HEK293T (cell line): ENCODE measurements at regions not wholly inside any gene's neighbourhood (a gene's known extent, or its start where the extent isn't known, plus 50 kb on each side); places are given as distances from the start of the nearest gene placed in this dataset.

Experiments used
- CTCF ChIA-PET: fragments of 350-600 bp; formaldehyde crosslinking; extraction: SDS; loops from one replicate; lab custom pipeline; 2021; ENCODE audit warnings: antibody characterized with exemption, inconsistent platforms; lab: Yijun Ruan, JAX
- POLR2A ChIA-PET: fragments of 350-600 bp; formaldehyde crosslinking; extraction: SDS; loops from one replicate; lab custom pipeline; 2020; ENCODE audit warnings: antibody characterized with exemption, inconsistent platforms; lab: Yijun Ruan, JAX
- DNase-seq: peaks from one replicate; pipeline ENCODE4 v3.0.0; 2012; ENCODE audit warnings: mixed read lengths; ENCODE audit errors: extremely low spot score
- ARNT ChIP-seq: fragments of 450-650 bp; IDR thresholded peaks from 2 replicates; pipeline ENCODE4 v1.6.1; 2017; ENCODE audit warnings: mild to moderate bottlenecking
- BHLHE40 ChIP-seq: fragments of 450-650 bp; IDR thresholded peaks from 2 replicates; pipeline ENCODE4 v1.6.1; 2016; ENCODE audit warnings: mild to moderate bottlenecking, moderate library complexity, borderline replicate concordance
- CTBP1 ChIP-seq: fragments of 450-650 bp; IDR thresholded peaks from 2 replicates; pipeline ENCODE4 v1.6.1; 2016; ENCODE audit warnings: borderline replicate concordance
- ELF4 ChIP-seq: fragments of 450-650 bp; IDR thresholded peaks from 2 replicates; pipeline ENCODE4 v1.6.1; 2017; ENCODE audit warnings: antibody characterized with exemption
- FOXA1 ChIP-seq: fragments of 450-650 bp; IDR thresholded peaks from 2 replicates; pipeline ENCODE4 v1.6.1; 2016; ENCODE audit warnings: mild to moderate bottlenecking
- FOXK2 ChIP-seq: fragments of 450-650 bp; IDR thresholded peaks from 2 replicates; pipeline ENCODE4 v1.6.1; 2016; ENCODE audit warnings: mild to moderate bottlenecking
- FOXM1 ChIP-seq: fragments of 450-650 bp; IDR thresholded peaks from 2 replicates; pipeline ENCODE4 v1.6.1; 2017; ENCODE audit warnings: mild to moderate bottlenecking, borderline replicate concordance
- HDGF ChIP-seq: fragments of 450-650 bp; IDR thresholded peaks from 2 replicates; pipeline ENCODE4 v1.6.1; 2017; ENCODE audit warnings: antibody characterized with exemption, borderline replicate concordance
- L3MBTL2 ChIP-seq: fragments of 450-650 bp; conservative IDR thresholded peaks from 2 replicates; pipeline ENCODE4 v1.6.1; 2016; ENCODE audit warnings: mild to moderate bottlenecking
- LEF1 ChIP-seq: fragments of 450-650 bp; IDR thresholded peaks from 2 replicates; pipeline ENCODE4 v1.6.1; 2017; ENCODE audit warnings: mild to moderate bottlenecking, borderline replicate concordance
- NFRKB ChIP-seq: fragments of 450-650 bp; IDR thresholded peaks from 2 replicates; pipeline ENCODE4 v1.6.1; 2016; ENCODE audit warnings: mild to moderate bottlenecking, moderate library complexity
- SP1 ChIP-seq: fragments of 450-650 bp; IDR thresholded peaks from 2 replicates; pipeline ENCODE4 v1.6.1; 2017
- SUZ12 ChIP-seq: fragments of 450-650 bp; IDR thresholded peaks from 2 replicates; pipeline ENCODE4 v1.6.1; 2016; ENCODE audit warnings: mild to moderate bottlenecking
- TARDBP ChIP-seq: fragments of 450-650 bp; IDR thresholded peaks from 2 replicates; pipeline ENCODE4 v1.6.1; 2016
- ZNF384 ChIP-seq: fragments of 450-650 bp; IDR thresholded peaks from 2 replicates; pipeline ENCODE4 v1.6.1; 2016
- TF ChIP-seq, protein P1 (sequence below): fragments of 450-650 bp; IDR thresholded peaks from 2 replicates; pipeline ENCODE4 v1.6.1; 2016

DNA sequence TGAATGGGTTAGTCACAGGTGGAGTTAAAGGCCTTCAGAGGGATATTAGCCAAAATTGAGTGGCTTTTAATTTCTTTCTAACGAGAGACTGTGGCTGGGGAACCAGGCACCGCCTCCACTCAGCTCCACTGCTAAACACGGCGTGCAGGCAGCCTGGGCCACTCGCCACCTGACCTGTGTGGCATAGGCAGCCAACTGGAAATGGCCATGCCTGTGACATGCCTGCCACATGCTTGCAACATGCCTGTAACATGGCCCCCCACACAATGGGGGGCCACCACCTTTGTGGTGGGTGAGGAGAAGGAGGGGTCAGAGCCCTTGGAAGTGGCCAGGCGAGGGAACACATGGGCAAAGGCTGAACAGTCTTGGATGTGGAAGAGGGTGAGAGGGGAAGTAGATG, 60.1 kb upstream of the PAX2 start:
- no peak for TF ChIP-seq TARDBP
- POLR2A ChIA-PET: no interaction called here
- CTCF ChIA-PET: no interaction called here
- DNase-seq: no peak

DNA sequence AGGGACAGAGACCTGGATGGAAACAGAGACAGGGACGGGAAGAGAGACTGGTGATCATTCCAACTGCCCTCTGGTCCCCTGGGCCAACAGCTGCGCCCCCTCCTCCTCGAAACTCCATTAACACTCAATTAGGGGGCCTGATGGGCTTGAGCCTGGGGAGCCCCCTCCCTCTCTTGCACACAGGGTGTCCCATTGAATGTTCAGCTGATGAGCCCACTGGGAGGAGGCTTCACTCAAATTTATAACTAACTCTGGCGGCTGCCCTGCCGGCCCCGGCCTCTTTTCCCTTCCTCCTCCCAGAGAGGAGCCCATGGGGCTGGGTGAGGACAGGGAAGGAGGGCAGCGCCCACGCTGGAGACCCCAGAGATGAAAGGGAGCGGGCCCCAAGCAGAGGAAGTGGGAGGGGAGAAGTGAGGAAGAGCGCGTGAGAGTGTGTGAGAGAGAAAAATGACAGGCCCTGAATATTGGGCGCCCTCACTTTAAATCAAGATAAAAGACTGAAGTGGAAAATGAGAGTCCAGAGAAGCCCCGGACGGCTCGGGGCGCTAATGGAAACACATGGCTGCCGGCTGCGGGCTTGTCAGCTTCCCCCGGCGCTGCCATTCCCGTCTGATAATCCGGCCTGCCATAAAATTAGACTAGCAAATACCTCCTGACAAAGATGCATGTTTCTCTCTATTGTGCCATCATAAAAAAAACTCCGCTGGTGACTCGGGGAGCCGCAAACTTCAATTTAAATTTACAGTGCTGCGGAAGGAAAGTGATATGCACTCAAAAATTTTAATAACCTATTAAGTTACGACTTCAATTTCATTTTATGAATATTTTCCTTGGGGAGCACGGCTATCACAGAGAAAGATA, 58.0 kb upstream of the PAX2 start:
- DNase-seq: no peak
- TF ChIP-seq CTBP1 (no peak), NFRKB (no peak), BHLHE40 (no peak), ZNF384 (no peak), TARDBP (no peak), SP1 (no peak)
- TF ChIP-seq, protein P1, sequence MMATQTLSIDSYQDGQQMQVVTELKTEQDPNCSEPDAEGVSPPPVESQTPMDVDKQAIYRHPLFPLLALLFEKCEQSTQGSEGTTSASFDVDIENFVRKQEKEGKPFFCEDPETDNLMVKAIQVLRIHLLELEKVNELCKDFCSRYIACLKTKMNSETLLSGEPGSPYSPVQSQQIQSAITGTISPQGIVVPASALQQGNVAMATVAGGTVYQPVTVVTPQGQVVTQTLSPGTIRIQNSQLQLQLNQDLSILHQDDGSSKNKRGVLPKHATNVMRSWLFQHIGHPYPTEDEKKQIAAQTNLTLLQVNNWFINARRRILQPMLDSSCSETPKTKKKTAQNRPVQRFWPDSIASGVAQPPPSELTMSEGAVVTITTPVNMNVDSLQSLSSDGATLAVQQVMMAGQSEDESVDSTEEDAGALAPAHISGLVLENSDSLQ: no peak
- ChIA-PET CTCF (interaction anchor here (0.7 kb wide), 1 partner anchor 15 kb away, joined by 4 read pairs; no protein-coding TSS in a partner anchor), POLR2A (no interaction called here)

DNA sequence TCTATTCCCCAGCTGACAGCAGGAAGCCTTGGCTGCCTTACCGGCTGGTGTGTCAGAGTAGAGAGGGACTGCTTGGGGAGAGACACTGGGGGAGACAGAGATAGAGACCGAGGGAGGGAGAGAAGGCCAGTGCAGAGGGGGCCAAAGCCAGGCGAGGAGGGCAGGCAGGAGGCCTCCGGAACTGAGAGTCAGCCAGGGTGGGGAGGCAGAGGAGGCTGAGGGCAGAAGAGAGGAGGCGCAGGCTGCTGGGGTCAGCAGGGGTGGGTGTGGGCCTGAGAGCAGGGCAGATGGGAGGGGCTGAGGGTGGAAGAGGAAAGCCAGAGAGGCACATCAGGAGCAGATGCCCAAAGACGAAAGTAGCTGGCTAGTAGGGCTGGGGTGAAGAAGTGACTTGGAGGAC, 57.2 kb upstream of the PAX2 start:
- POLR2A ChIA-PET: no interaction called here
- CTCF ChIA-PET: interaction anchor here (0.7 kb wide), 1 partner anchor 31 kb away, joined by 3 read pairs; no protein-coding TSS in a partner anchor
- TF ChIP-seq L3MBTL2 (no peak), SUZ12 (no peak), NFRKB (no peak), HDGF (no peak), CTBP1 (no peak), SP1 (no peak)
- TF ChIP-seq, protein P1: no peak
- no peak for DNase-seq

DNA sequence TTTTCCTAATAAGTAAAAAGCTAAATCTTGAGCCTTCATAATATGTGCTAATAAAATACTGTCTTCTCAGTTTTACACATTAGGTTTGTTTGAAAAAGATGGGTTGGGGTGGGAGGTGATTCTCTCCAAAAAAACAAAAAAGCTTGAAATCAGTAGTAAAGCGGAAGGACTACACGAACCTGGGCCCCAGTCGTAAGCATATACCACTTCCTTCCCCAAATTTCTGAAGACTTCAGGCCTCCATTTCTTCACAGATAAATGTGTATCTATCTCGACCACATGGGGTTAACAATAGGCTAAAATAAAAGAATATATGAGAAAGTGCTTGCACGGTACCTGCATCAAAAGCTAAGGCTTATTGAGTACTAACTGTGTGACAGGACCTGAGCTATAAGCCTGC, 51.6 kb upstream of the PAX2 start:
- TF ChIP-seq ELF4 (no peak), NFRKB (no peak), SUZ12 (no peak), LEF1 (no peak), CTBP1 (no peak), BHLHE40 (no peak), FOXK2 (no peak), TARDBP (no peak), ZNF384 (no peak), FOXA1 (no peak), FOXM1 (no peak), HDGF (no peak), ARNT (no peak), SP1 (no peak), L3MBTL2 (no peak)
- TF ChIP-seq, protein P1: no peak
- POLR2A ChIA-PET: no interaction called here
- no peak for DNase-seq
- CTCF ChIA-PET: interaction anchor here (0.5 to 0.6 kb wide), 2 partner anchors 12 to 478 kb away, joined by 5 to 8 read pairs; no protein-coding TSS in a partner anchor
